HG02798 (cell line): ENCODE measurements at regions not wholly inside any gene's neighbourhood (a gene's known extent, or its start where the extent isn't known, plus 50 kb on each side); places are given as distances from the start of the nearest gene placed in this dataset.

ENCODE experiments used
- ATAC-seq: cut with Tn5 transposase; IDR thresholded peaks from one replicate; pipeline ENCODE4 v1.9.1; 2021; ENCODE audit warnings: mild to moderate bottlenecking; ENCODE audit not compliant: unreplicated experiment, poor library complexity

DNA sequence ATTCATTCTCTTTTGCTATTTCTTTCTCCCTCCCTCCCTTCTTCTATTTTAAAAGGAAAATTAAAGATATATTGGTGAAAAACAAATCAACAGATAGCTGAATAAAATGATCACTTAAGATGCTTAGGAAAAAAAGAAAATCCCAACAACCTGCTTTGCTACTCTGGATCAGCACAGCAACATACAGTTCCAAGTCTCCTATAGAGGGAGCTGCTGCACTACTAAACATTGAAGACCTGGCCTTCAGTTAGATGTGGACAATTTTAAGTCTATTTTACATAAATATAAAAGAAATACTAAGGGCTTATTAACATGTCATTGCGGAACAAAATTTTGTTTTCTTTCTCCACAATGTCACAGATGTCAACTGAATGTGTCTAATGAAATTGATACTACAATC, 226.4 kb downstream of the MAGEB5 start:
- ATAC-seq, result no peak

DNA sequence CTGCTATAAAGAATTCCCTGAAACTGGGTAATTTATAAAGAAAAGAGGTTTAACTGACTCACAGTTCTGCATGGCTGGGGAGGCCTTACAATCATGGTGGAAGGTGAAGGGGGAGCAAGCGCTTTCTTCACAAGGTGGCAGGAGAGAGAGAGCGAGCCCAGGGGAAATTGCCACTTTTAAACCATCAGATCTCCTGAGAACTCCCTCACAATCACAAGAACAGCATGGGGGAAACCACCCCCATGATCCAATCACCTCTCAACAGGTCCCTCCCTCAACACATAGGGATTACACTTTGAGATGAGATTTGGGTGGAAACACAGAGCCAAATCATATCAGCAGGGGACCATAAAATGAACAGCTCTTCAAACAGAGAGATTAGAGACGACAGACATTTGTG, 198.6 kb downstream of the MAGEB5 start:
- no peak for ATAC-seq

DNA sequence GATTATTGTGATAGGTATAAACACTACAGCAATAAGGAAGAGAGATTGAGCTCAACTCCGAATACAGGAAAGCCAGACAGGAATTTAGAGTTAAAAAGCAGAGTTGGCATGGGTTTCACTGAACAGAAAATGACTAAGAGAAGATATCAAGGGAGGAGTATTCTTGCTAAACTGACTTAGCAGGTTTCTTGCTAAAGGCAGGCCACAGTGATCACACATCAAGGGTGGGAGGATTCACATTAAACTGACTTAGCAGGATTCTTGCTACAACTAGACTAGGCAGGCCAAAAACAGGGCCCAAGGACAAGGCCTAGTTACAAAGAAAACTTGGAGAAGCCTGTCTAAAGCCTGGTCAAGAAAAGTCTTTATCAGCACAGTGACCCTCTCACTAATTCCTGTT, 195.1 kb downstream of the MAGEB5 start:
- no peak for ATAC-seq

DNA sequence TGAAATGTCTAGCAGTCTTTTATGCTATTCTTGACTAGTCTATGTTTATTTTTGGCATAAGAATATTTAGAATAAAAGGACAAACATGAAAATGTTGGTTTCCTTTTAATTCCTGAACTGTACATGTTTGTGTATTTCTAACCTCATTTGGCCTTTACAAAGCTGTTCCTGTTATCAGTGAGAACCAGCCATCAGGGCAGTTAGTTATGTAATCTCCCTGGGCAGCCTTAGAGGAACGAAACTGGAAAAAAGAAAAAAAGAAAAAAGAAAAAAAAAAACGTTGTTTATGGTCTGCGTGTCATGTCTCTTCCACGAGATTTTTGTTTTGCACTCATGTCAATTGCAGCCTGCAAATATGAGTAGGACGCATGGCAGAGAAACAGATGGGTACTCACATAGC, 193.7 kb downstream of the MAGEB5 start:
- no peak for ATAC-seq

DNA sequence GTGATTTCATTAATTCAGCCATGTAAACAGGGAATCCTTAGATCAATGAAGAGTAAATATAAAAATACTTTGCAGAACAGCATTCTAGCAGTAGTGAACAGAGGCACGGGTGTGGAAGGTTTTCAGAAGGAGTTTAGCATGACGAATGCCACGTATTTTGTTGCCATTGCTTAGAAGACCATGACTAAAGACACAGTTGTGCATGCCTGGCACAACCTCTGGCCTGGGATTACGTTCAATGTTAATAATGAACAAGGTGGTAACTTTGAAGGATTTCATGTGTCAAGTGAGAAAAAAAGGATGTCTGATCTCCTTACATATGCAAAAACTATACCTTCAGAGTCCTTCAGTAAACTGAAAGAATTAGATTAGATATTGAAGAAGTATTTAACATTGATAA, 171.9 kb downstream of the MAGEB5 start:
- ATAC-seq, result no peak

DNA sequence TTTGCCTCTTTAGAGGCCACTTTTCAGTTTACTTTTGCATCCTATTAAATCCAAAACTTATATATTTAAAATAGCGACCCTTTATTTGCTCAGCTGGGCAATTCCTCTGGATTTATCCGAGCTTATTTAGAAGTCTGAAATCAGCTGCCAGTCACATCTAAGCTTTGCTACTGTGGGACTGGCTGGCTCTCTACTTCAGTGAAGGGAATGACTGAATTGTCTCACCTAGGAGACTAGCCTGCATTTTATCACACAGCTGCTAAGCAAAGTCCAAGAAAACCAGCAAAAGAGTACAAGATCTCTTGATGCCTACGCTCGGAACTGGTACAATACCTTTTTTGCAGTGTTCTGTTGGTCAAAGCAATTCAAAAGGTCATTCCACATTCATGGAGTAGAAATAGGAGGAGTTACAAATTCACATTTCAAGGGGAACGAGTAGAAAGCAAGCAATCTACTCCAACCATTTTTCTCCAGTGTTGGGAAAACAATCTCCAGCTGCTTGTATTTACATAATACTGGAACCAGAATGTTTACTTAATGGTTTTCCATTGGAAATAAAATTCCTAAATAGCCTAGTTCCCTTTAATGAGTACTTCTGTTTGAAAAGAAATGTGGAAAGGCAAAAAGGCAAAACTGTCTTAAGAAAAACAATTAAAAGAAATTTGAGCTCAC, 160.2 kb downstream of the MAGEB5 start:
- no peak for ATAC-seq

DNA sequence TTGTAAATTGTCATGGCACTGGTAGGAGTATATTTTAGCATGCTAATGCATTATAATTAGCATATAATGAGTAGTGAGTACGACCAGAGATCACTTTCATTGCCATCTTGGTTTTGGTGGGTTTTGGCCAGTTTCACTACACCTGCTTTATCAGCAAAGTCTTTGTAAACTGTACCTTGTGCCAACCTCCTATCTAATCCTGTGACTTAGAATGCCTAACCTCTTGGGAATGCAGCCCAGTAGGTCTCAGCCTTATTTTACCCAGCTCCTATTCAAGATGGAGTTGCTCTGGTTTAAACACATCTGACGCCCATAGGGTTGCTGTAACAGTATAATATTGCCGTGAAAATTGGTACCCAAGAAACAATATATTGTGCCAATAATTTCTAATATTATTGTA, 159.4 kb downstream of the MAGEB5 start:
- ATAC-seq, result no peak

DNA sequence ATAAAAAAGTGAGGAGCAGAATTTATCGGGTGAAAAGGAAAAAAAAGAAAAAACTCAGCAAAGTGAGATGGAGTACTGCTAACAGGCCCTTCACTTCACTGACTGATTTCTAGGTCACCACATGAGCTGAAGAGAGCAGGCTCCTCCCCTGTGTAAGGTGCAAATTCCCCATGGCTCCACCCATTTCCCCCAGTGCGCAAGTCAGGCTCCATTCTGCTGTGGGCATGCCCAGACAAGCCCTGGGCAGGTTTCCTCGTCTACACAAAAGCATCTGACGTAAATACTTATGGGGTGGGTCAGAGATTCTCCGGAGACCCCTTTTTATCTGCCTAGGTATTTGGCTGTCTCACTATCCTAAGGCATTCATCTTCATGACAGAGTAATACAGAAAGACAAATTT, 157.9 kb downstream of the MAGEB5 start:
- no peak for ATAC-seq

DNA sequence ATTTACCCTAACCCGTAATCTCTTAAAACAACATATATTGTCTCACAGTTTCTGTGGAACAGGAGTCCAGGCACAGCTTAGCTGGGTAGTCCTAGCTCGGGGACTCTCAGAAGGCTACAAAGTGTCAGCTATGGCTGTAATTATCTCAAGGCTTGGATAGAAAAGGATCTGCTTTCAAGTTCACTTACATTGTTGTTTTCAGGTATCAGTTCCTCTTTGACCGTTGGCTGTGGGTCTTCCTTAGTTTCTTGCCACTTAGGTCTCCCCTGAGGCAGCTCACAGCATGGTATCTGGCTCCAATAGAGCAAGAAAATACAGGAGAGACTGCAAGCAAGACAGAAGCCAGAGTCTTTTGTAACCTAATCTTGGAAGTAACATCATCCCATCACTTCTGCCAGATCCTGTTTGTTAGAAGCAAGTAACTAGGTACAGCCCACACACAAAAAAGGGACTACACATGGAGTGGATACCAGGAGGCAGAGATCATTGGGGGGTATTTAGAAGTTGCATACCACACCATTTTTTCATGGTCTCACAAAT, 137.0 kb downstream of the MAGEB5 start:
- ATAC-seq, result no peak

DNA sequence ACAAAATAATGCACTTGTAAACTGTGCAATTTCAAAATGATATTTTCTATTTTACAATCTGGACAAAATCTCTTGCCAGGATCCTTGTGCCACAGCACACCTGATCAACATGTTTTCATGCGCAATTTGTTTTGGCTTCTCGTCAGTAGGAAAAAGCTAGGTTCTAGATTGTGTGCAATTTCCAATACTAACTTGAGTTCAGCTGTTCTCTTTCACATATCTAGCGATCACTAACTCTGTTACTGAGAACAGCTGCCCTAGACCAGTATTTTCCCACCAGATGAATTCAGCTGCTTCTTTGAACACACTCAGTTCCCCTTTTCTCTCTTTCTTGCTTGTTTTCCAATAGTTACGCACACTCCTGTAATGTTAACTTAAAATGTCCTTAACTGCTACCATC, 131.2 kb downstream of the MAGEB5 start:
- no peak for ATAC-seq

DNA sequence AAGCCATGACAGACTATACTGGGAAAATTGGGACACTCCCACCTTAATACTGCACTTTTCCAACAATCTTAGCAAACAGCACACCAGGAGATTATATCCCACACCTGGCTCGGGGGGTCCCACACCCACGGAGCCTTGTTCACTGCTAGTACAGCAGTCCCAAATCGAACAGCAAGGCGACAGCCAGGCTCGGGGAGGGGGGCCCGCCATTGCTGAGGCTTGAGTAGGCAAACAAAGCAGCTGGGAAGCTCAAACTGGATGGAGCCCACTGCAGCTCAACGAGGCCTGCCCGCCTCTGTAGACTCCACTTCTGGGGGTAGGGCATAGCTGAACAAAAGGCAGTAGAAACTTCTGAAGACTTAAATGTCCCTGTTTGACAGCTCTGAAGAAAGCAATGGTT, 118.3 kb downstream of the MAGEB5 start:
- no peak for ATAC-seq

DNA sequence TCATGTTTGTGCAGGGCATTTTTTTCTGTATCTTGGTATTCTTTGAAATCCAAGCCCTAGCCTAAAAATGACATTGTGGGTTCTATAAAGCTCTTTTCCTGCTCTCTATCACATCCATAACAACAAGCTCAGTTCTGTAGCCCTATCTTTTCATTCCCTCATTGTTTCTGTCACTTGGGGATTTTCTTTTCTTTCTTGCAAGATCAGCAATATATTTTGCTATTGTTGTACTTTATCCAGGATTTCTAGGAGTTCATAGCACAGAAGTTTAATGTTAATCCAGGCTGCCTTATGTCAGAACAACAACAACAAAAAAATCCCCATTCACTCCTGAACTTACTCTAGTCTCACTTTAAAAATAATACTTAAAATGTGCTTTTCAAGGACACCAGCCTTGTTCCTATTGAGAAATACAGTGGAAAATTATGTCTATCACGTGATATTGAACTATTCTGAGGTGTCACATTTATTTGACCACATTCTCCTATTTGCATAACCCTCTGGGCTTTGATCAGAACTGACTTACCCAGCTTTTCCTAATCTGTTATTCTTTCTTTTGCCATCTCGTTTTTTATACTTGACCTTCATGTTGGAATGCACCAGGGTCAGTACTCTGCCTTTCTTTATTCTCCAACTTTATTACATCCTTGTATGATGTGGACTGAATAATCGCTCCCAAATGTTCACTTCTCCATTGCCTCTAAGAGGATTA, 112.8 kb downstream of the MAGEB5 start:
- no peak for ATAC-seq

DNA sequence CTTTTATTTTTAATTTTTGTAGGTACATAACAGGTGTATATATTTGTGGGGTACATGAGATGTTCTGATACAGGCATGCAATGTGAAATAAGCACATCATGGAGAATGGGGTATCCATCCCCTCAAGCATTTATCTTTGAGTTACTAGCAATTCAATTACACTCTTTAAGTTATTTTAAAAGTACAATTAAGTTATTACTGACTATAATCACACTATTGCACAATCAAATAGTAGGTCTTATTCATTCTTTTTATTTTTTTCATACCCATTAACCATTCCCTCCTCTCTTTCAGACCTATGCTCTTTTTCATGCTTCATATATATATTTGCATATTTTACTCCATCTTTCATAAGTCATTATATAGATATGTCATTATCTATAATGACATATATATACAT, 93.3 kb downstream of the MAGEB5 start:
- no peak for ATAC-seq

DNA sequence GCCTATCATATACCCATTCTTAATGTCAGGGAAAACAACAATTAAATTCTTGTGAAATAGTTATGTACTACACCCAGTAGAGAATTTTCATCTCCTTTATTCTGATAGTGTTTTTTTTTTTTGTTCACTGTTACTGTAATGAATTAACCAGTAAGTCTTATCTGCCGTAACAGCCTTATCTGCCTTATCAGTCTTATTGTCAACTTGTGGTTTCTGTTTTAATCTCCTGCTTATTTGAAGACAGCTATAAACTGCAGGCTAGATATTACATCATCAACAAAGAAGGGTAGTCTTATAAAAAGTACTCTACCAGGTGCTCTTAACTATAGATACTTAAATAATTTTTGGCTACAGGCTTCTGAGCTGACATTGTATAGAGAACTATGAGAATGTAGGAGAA, 79.5 kb downstream of the MAGEB5 start:
- ATAC-seq, result no peak

DNA sequence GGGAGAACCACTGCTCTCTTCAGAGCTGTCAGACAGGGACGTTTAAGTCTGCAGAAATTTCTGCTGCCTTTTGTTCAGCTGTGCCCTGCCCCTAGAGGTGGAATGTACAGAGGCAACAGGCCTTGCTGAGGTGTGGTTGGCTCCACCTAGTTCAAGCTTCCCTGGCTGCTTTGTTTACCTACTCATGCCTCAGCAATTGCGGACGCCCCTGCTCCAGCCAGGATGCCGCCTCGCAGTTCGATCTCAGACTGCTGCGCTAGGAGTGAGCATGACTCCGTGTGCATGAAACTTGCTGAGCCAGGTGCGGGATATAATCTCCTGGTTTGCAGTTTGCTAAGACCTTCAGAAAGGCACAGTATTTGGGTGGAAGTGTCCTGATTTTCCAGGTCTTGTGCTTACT, 70.9 kb downstream of the MAGEB5 start:
- no peak for ATAC-seq
